WTC11 (cell line): ENCODE measurements at regions not wholly inside any gene's neighbourhood (a gene's known extent, or its start where the extent isn't known, plus 50 kb on each side); places are given as distances from the start of the nearest gene placed in this dataset.

Experiments used
- ATAC-seq: fragments of 200-7000 bp; cut with Tn5 transposase; 2 replicates; pipeline ENCODE4 v1.10.0; 2021; ENCODE audit warnings: mild to moderate bottlenecking, moderate library complexity
- CTCF ChIA-PET: fragments of 300-600 bp; sonication (Branson Sonifier 250); formaldehyde crosslinking; loops from one replicate; lab custom pipeline; 2021; ENCODE audit warnings: antibody characterized with exemption; lab: Charles Lee
- POLR2A ChIA-PET: fragments of 350-600 bp; sonication (Branson Sonifier 250); formaldehyde crosslinking; loops from one replicate; lab custom pipeline; 2021; ENCODE audit warnings: antibody characterized with exemption; lab: Charles Lee
- DNase-seq: peaks from one replicate; pipeline ENCODE4 v3.0.0; 2021; ENCODE audit warnings: low spot score
- H3K27ac Mint-ChIP-seq: 2 replicates; pipeline ENCODE4 v1.8.0; 2021; ENCODE audit warnings: mixed read lengths
- H3K27me3 Mint-ChIP-seq: 2 replicates; pipeline ENCODE4 v1.8.0; 2021; ENCODE audit warnings: low read depth, mild to moderate bottlenecking, moderate library complexity, mixed read lengths
- H3K36me3 Mint-ChIP-seq: 2 replicates; pipeline ENCODE4 v1.8.0; 2021; ENCODE audit warnings: mixed read lengths
- H3K4me1 Mint-ChIP-seq: 2 replicates; pipeline ENCODE4 v1.8.0; 2022; ENCODE audit warnings: mixed read lengths
- H3K4me3 Mint-ChIP-seq: 2 replicates; pipeline ENCODE4 v1.8.0; 2021; ENCODE audit warnings: mild to moderate bottlenecking, moderate library complexity, mixed read lengths
- H3K9me3 Mint-ChIP-seq: 2 replicates; pipeline ENCODE4 v1.8.0; 2021; ENCODE audit warnings: mixed read lengths
- EMX1 ChIP-seq: fragments of 250-450 bp; sonication (Bioruptor Pico); IDR thresholded peaks from 2 replicates; pipeline ENCODE4 v1.8.0; 2021; ENCODE audit warnings: mild to moderate bottlenecking
- GABPB1 ChIP-seq: sonication (generic); formaldehyde crosslinking; IDR thresholded peaks from 2 replicates; pipeline ENCODE4 v1.8.1; 2023; ENCODE audit warnings: mild to moderate bottlenecking, missing genetic modification reagents
- MXD4 ChIP-seq: fragments of 250-450 bp; sonication (Bioruptor Pico); IDR thresholded peaks from 2 replicates; pipeline ENCODE4 v1.8.0; 2021; ENCODE audit warnings: mild to moderate bottlenecking, moderate library complexity, borderline replicate concordance
- NFYB ChIP-seq: sonication (generic); formaldehyde crosslinking; conservative IDR thresholded peaks from 2 replicates; pipeline ENCODE4 v1.8.0; 2022; ENCODE audit warnings: low read depth, missing genetic modification reagents
- SOX15 ChIP-seq: fragments of 250-450 bp; sonication (Bioruptor Pico); IDR thresholded peaks from 2 replicates; pipeline ENCODE4 v1.9.0; 2021; ENCODE audit warnings: mild to moderate bottlenecking
- SP1 ChIP-seq: sonication (generic); formaldehyde crosslinking; conservative IDR thresholded peaks from 2 replicates; pipeline ENCODE4 v1.8.1; 2022; ENCODE audit warnings: missing genetic modification reagents
- TCF7 ChIP-seq: sonication (generic); formaldehyde crosslinking; IDR thresholded peaks from 2 replicates; pipeline ENCODE4 v1.8.0; 2022; ENCODE audit warnings: mild to moderate bottlenecking, low read depth, missing genetic modification reagents, moderate library complexity
- TEAD1 ChIP-seq: sonication (generic); formaldehyde crosslinking; IDR thresholded peaks from 2 replicates; pipeline ENCODE4 v1.8.0; 2022; ENCODE audit warnings: mild to moderate bottlenecking, missing genetic modification reagents
- TF ChIP-seq, protein P1 (sequence below): sonication (generic); formaldehyde crosslinking; IDR thresholded peaks from 2 replicates; pipeline ENCODE4 v1.8.1; 2022; ENCODE audit warnings: low read depth, mild to moderate bottlenecking, moderate library complexity, missing genetic modification reagents, borderline replicate concordance
- TF ChIP-seq, protein P2 (sequence below): sonication (generic); formaldehyde crosslinking; IDR thresholded peaks from 2 replicates; pipeline ENCODE4 v1.8.0; 2022; ENCODE audit warnings: mild to moderate bottlenecking, missing genetic modification reagents
- TF ChIP-seq, protein P3 (sequence below): sonication (generic); formaldehyde crosslinking; IDR thresholded peaks from 2 replicates; pipeline ENCODE4 v1.8.1; 2023; ENCODE audit warnings: mild to moderate bottlenecking, missing genetic modification reagents, borderline replicate concordance
- TF ChIP-seq, protein P4 (sequence below): fragments of 250-450 bp; sonication (Bioruptor Pico); IDR thresholded peaks from 2 replicates; pipeline ENCODE4 v1.9.0; 2021; ENCODE audit warnings: moderate library complexity, mild to moderate bottlenecking, inconsistent platforms, borderline replicate concordance
- TF ChIP-seq, protein P5 (sequence below): sonication (generic); formaldehyde crosslinking; IDR thresholded peaks from 2 replicates; pipeline ENCODE4 v1.8.1; 2022; ENCODE audit warnings: low read depth, missing genetic modification reagents, borderline replicate concordance
- TF ChIP-seq, protein P6 (sequence below): sonication (generic); formaldehyde crosslinking; IDR thresholded peaks from 2 replicates; pipeline ENCODE4 v1.8.0; 2023; ENCODE audit warnings: missing genetic modification reagents

DNA sequence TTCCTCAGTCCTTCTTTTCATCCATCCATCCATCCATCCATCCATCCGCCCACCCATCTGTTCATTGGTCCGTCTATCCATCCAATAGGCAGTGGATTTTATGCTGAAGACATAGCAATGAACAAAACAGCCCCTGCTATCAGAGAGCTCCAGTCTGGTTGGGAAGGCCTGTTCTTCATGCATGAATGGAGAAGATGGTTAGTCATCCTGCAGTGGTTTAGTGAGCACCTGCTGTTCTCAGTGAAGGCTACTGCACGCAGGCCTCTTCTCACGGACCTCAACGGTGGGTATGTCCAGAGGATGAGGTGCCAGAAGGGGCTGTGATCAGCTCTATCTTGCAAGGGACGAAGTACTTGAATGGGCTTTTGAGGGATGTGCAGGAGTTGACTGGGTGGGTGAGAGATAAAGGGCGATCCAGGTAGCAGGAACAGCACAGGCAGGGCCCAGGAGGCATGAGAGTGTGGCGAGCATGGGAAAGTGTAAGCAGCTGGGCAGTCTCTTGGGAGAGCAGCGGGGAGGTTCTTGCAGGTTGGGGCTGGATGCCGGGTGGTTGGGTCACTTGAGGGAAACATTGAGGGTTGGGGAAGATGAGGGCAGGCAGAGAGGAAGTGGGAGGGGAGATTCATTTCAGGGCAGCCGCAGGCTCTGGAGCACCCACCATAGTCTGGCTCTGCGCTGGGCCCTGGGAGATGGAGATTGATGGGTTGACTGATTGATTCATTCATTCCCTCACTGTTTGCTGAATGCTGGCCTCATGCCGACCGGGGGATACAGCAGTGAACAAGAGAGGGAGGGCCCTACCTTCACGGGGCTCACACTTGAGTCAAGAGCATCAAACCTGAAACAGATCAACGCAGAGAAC is 115.0 kb upstream of the CIBAR2 start (continued):
- TF ChIP-seq, protein P1, sequence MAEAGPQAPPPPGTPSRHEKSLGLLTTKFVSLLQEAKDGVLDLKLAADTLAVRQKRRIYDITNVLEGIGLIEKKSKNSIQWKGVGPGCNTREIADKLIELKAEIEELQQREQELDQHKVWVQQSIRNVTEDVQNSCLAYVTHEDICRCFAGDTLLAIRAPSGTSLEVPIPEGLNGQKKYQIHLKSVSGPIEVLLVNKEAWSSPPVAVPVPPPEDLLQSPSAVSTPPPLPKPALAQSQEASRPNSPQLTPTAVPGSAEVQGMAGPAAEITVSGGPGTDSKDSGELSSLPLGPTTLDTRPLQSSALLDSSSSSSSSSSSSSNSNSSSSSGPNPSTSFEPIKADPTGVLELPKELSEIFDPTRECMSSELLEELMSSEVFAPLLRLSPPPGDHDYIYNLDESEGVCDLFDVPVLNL, result no peak
- no peak for TF ChIP-seq SOX15 (CRISPR knock-in tag)

DNA sequence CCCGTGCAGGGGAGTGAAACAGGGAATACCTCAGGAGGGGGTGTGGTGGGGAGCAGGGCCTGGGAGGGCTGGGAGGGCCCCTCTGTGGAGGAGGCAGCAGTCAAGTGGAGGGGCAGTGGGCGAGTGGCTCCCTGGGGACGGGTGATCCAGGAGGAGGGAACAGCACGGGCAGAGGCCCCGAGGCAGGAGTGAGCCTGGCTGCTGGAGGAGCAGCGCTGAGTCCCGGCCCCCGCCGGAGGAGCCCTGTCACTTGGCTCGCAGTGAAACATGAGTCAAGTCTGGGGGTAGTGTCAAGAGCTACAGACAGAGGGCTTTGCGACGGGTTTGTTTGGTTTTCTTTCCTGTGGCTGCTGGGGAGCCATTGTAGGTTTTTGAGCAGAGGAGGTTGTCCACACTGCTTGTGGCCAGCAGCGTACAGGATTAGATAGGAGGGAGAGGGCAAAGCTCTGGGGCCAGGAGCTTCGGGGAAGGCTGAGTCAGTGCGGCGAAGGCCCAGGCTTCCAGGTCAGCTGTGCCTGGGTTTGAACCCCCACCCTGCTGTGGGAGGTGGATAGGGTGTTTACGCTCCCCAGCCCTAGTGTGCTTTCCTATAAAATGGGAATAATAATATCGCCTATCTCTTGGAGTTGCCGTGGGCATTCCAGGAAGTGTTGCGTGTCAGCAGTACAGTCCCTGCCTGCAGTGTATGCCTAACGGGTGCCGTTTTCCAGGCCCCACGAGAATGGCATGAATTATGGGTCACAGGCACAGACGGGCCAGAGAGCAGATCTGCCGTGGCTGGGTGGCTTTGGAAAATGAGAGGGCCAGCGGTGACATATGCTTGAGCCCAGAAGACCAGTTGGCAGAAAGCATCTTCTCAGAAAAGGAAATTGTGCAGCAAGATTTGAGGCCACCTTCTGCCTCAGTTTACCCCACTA is 115.9 kb upstream of the CIBAR2 start:
- CTCF ChIA-PET, result interaction anchor here (0.9 to 2.4 kb wide), 7 partner anchors 8 to 113 kb away, joined by 3 to 10 read pairs (median 3); no protein-coding TSS in a partner anchor
- POLR2A ChIA-PET, result no interaction called here
- ATAC-seq, result peak; percentile 87

DNA sequence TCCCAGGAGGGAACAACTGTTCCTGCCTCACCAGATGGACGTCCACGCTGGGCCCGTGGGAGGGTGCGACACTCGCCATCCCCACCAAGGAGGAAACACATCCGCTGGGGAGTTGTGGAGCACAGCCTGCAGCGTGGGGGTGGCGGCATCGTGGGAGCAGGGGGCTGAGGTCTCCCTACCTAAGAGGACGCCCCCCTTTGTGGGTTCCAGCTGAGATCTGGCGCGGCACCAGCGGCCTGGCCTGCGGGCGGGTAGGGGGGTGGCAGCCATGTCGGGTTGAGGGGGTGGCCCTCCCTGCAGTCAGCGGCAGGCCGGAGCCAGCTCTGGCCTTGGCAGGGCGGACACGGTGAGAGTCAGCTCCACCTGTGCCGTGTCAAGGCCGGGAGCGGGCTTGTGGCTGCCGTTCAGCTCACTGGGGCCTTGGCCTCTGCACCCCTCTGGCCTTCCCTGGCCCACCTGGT is 116.7 kb upstream of the CIBAR2 start:
- POLR2A ChIA-PET, result no interaction called here

More for the DNA sequence above, 115.9 kb upstream of the CIBAR2 start:
- 0 out of 2 replicates have a peak, but pooled peaks cover 2% of the 10 kb centered on the region for H3K36me3 Mint-ChIP-seq
- no peak overlapping the region for H3K4me3 Mint-ChIP-seq
- H3K27me3 Mint-ChIP-seq, result no peaks in the 10 kb centered on the region; the same call in 1 of the 2 replicates
- peak; percentile 53 for DNase-seq
- H3K9me3 Mint-ChIP-seq, result peaks cover 15% of the 10 kb centered on the region
- peak overlapping the region; percentile 88 for H3K27ac Mint-ChIP-seq
- peaks cover 20% of the 10 kb centered on the region for H3K4me1 Mint-ChIP-seq
- TF ChIP-seq GABPB1 (CRISPR knock-in tag) (no peak), NFYB (no peak), SP1 (0 out of 2 replicates have a peak, but pooled peaks have one; percentile 29)
- TF ChIP-seq, protein P2, sequence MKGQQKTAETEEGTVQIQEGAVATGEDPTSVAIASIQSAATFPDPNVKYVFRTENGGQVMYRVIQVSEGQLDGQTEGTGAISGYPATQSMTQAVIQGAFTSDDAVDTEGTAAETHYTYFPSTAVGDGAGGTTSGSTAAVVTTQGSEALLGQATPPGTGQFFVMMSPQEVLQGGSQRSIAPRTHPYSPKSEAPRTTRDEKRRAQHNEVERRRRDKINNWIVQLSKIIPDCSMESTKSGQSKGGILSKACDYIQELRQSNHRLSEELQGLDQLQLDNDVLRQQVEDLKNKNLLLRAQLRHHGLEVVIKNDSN, result no peak

More for the DNA sequence above, 116.7 kb upstream of the CIBAR2 start:
- Mint-ChIP-seq H3K4me1 (peaks cover 25% of the 10 kb centered on the region), H3K9me3 (peaks cover 15% of the 10 kb centered on the region), H3K4me3 (no peak overlapping the region), H3K27ac (no peak overlapping the region), H3K27me3 (no peaks in the 10 kb centered on the region; the same call in 1 of the 2 replicates), H3K36me3 (0 out of 2 replicates have a peak, but pooled peaks cover 2% of the 10 kb centered on the region)
- CTCF ChIA-PET, result interaction anchor here (0.9 to 2.4 kb wide), 5 partner anchors 10 to 114 kb away, joined by 3 to 6 read pairs (median 5); no protein-coding TSS in a partner anchor
- TF ChIP-seq TCF7 (CRISPR knock-in tag) (no peak), MXD4 (CRISPR knock-in tag) (no peak), TEAD1 (CRISPR knock-in tag) (no peak), EMX1 (no peak)
- TF ChIP-seq, protein P3, sequence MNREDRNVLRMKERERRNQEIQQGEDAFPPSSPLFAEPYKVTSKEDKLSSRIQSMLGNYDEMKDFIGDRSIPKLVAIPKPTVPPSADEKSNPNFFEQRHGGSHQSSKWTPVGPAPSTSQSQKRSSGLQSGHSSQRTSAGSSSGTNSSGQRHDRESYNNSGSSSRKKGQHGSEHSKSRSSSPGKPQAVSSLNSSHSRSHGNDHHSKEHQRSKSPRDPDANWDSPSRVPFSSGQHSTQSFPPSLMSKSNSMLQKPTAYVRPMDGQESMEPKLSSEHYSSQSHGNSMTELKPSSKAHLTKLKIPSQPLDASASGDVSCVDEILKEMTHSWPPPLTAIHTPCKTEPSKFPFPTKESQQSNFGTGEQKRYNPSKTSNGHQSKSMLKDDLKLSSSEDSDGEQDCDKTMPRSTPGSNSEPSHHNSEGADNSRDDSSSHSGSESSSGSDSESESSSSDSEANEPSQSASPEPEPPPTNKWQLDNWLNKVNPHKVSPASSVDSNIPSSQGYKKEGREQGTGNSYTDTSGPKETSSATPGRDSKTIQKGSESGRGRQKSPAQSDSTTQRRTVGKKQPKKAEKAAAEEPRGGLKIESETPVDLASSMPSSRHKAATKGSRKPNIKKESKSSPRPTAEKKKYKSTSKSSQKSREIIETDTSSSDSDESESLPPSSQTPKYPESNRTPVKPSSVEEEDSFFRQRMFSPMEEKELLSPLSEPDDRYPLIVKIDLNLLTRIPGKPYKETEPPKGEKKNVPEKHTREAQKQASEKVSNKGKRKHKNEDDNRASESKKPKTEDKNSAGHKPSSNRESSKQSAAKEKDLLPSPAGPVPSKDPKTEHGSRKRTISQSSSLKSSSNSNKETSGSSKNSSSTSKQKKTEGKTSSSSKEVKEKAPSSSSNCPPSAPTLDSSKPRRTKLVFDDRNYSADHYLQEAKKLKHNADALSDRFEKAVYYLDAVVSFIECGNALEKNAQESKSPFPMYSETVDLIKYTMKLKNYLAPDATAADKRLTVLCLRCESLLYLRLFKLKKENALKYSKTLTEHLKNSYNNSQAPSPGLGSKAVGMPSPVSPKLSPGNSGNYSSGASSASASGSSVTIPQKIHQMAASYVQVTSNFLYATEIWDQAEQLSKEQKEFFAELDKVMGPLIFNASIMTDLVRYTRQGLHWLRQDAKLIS, result no peak
- TF ChIP-seq, protein P4, sequence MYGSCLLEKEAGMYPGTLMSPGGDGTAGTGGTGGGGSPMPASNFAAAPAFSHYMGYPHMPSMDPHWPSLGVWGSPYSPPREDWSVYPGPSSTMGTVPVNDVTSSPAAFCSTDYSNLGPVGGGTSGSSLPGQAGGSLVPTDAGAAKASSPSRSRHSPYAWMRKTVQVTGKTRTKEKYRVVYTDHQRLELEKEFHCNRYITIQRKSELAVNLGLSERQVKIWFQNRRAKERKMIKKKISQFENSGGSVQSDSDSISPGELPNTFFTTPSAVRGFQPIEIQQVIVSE (CRISPR knock-in tag), result no peak
- TF ChIP-seq, protein P5, sequence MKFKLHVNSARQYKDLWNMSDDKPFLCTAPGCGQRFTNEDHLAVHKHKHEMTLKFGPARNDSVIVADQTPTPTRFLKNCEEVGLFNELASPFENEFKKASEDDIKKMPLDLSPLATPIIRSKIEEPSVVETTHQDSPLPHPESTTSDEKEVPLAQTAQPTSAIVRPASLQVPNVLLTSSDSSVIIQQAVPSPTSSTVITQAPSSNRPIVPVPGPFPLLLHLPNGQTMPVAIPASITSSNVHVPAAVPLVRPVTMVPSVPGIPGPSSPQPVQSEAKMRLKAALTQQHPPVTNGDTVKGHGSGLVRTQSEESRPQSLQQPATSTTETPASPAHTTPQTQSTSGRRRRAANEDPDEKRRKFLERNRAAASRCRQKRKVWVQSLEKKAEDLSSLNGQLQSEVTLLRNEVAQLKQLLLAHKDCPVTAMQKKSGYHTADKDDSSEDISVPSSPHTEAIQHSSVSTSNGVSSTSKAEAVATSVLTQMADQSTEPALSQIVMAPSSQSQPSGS (CRISPR knock-in tag), result no peak
- TF ChIP-seq, protein P6, sequence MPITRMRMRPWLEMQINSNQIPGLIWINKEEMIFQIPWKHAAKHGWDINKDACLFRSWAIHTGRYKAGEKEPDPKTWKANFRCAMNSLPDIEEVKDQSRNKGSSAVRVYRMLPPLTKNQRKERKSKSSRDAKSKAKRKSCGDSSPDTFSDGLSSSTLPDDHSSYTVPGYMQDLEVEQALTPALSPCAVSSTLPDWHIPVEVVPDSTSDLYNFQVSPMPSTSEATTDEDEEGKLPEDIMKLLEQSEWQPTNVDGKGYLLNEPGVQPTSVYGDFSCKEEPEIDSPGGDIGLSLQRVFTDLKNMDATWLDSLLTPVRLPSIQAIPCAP (CRISPR knock-in tag), result no peak
- DNase-seq, result no peak
- no peak for ATAC-seq
